OCI-LY3 (cell line): ENCODE measurements at regions not wholly inside any gene's neighbourhood (a gene's known extent, or its start where the extent isn't known, plus 50 kb on each side); places are given as distances from the start of the nearest gene placed in this dataset.

Source experiments
- EZH2phosphoT487 ChIP-seq: fragments of 200-600 bp; shearing (Covaris generic); IDR thresholded peaks from 2 replicates; pipeline ENCODE4 v1.6.1; 2018; ENCODE audit warnings: antibody characterized with exemption, mixed run types, low read depth
- TF ChIP-seq, protein P1 (sequence below): fragments of 200-600, 300-600 bp; sonication (generic); IDR thresholded peaks from 2 replicates; pipeline ENCODE4 v1.5.1; 2014; ENCODE audit warnings: antibody characterized with exemption, low read length, low read depth

DNA sequence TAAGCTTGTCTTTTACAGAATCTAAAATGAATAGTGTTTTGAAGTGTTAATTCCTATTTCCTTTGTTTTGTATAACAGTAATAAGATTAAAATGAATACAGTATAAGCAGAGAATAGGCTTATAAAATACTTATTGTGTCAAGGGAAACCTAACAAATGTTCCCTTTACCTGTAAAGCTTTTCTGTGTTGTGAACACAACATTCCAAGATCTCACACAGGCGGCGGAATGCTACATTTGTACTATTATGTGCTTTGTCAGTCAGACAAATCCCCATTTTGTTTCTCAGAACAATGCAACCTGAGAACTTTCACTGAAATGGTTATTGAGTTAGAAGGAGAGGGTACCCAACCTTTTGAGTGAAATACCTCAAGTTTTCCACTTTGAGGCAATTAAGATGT is 1170.3 kb downstream of the OLFM4 start:
- TF ChIP-seq, protein P1, sequence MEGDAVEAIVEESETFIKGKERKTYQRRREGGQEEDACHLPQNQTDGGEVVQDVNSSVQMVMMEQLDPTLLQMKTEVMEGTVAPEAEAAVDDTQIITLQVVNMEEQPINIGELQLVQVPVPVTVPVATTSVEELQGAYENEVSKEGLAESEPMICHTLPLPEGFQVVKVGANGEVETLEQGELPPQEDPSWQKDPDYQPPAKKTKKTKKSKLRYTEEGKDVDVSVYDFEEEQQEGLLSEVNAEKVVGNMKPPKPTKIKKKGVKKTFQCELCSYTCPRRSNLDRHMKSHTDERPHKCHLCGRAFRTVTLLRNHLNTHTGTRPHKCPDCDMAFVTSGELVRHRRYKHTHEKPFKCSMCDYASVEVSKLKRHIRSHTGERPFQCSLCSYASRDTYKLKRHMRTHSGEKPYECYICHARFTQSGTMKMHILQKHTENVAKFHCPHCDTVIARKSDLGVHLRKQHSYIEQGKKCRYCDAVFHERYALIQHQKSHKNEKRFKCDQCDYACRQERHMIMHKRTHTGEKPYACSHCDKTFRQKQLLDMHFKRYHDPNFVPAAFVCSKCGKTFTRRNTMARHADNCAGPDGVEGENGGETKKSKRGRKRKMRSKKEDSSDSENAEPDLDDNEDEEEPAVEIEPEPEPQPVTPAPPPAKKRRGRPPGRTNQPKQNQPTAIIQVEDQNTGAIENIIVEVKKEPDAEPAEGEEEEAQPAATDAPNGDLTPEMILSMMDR, result no peak
- no peak for TF ChIP-seq EZH2phosphoT487
